ENCODE measurements at regions not wholly inside any gene's neighbourhood (a gene's known extent, or its start where the extent isn't known, plus 50 kb on each side); places are given as distances from the start of the nearest gene placed in this dataset.

DNA sequence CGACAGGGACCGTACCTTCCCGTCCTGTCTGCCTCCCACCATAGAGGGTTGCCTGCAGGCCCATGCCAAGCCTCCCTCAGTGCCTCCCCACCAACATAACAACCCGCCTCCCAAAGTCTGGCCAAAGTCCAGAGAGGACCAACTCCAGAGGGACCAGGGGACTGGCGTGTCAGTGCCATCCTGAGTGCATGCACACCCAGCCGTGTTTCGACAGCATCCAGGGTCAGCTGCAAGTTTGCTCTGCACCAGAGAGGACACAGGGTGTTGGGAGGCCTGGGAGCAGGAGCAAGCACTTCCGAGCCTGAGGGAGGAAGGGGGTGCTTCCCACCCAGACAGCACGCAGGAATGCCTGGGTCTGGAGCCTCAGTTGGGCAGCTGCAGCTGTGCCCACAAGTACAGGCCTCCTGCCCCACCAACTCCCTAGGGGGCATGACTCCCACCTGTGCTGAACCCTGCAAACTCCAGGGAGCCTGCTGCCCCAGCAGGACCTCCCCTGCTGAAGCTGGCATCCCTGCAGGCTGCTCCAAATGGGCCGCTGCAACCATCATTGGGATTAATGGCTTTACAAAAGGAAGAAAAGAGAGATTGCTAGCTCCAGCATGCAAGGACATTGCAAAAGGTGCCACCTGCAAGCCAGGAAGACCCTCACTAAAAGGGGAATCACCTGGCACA lies 618.1 kb upstream of the FSHR start:
- no peak for TF ChIP-seq FOXK2 (IDR thresholded peaks at IDR 0.05)
- no peak for TF ChIP-seq L3MBTL2 (conservative IDR thresholded peaks at IDR 0.05)
- TF ChIP-seq, protein P1, sequence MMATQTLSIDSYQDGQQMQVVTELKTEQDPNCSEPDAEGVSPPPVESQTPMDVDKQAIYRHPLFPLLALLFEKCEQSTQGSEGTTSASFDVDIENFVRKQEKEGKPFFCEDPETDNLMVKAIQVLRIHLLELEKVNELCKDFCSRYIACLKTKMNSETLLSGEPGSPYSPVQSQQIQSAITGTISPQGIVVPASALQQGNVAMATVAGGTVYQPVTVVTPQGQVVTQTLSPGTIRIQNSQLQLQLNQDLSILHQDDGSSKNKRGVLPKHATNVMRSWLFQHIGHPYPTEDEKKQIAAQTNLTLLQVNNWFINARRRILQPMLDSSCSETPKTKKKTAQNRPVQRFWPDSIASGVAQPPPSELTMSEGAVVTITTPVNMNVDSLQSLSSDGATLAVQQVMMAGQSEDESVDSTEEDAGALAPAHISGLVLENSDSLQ (IDR thresholded peaks at IDR 0.05) = no peak
- no peak for TF ChIP-seq SP1 (IDR thresholded peaks at IDR 0.05)
